CD4-positive, CD25-positive, alpha-beta regulatory T cell (primary cell): ENCODE measurements at regions not wholly inside any gene's neighbourhood (a gene's known extent, or its start where the extent isn't known, plus 50 kb on each side); places are given as distances from the start of the nearest gene placed in this dataset.

Experiments
- ATAC-seq, 2 donors: fragments of 150-1000 bp; cut with Tn5 transposase; one replicate each; pipeline ENCODE4 v1.10.0; 2021; ENCODE audit warnings: low read depth in 2 of 2, moderate number of reproducible peaks in 2 of 2, moderate library complexity in 1 of 2
- DNase-seq, 3 donors: peaks; one replicate each; pipeline versions ENCODE4 v3.0.0 to v3.0.0-alpha.2; 2012 to 2022; ENCODE audit warnings: mixed read lengths in 1 of 3
- H3K27ac ChIP-seq: one replicate; pipeline ENCODE4 v1.7.0; 2013; ENCODE audit warnings: mild to moderate bottlenecking, low read length; ENCODE audit not compliant: insufficient read depth, poor library complexity, severe bottlenecking
- H3K27me3 ChIP-seq: one replicate; pipeline ENCODE4 v1.7.0; 2013; ENCODE audit warnings: low read length; ENCODE audit not compliant: control insufficient read depth, insufficient read depth
- H3K36me3 ChIP-seq: one replicate; pipeline ENCODE4 v1.7.0; 2013; ENCODE audit warnings: mild to moderate bottlenecking, low read length, moderate library complexity; ENCODE audit not compliant: control insufficient read depth, insufficient read depth
- H3K4me1 ChIP-seq: 2 replicates; pipeline ENCODE4 v1.7.0; 2013; ENCODE audit warnings: mild to moderate bottlenecking, low read length; ENCODE audit not compliant: insufficient read depth, control insufficient read depth, poor library complexity, severe bottlenecking
- H3K4me3 ChIP-seq: one replicate; pipeline ENCODE4 v1.7.0; 2013; ENCODE audit warnings: low read depth, mild to moderate bottlenecking, low read length, moderate library complexity
- H3K9me3 ChIP-seq, 2 experiments: 1 replicate in 1 of 2; 2 replicates in 1 of 2; pipeline ENCODE4 v1.7.0; 2013; ENCODE audit warnings: low read length in 2 of 2, mild to moderate bottlenecking in 1 of 2, moderate library complexity in 1 of 2; ENCODE audit not compliant: control insufficient read depth in 2 of 2
- H3K27ac Mint-ChIP-seq, 3 donors: one replicate each; pipeline ENCODE4 v1.8.0; 2020 to 2022; ENCODE audit warnings: mild to moderate bottlenecking in 3 of 3, mixed read lengths in 3 of 3, moderate library complexity in 2 of 3
- H3K27me3 Mint-ChIP-seq: one replicate; pipeline ENCODE4 v1.8.0; 2022; ENCODE audit warnings: mild to moderate bottlenecking, mixed read lengths
- H3K36me3 Mint-ChIP-seq: one replicate; pipeline ENCODE4 v1.8.0; 2020; ENCODE audit warnings: mixed read lengths
- H3K4me1 Mint-ChIP-seq, 4 donors: one replicate each; pipeline ENCODE4 v1.8.0; 2020 to 2022; ENCODE audit warnings: mixed read lengths in 4 of 4, mild to moderate bottlenecking in 1 of 4
- H3K4me3 Mint-ChIP-seq, 4 donors: one replicate each; pipeline ENCODE4 v1.8.0; 2020 to 2022; ENCODE audit warnings: mild to moderate bottlenecking in 4 of 4, mixed read lengths in 4 of 4, moderate library complexity in 3 of 4
- H3K9me3 Mint-ChIP-seq, 7 donors: one replicate each; pipeline ENCODE4 v1.8.0; 2020 to 2022; ENCODE audit warnings: mixed read lengths in 7 of 7, mild to moderate bottlenecking in 3 of 7, moderate library complexity in 2 of 7

DNA sequence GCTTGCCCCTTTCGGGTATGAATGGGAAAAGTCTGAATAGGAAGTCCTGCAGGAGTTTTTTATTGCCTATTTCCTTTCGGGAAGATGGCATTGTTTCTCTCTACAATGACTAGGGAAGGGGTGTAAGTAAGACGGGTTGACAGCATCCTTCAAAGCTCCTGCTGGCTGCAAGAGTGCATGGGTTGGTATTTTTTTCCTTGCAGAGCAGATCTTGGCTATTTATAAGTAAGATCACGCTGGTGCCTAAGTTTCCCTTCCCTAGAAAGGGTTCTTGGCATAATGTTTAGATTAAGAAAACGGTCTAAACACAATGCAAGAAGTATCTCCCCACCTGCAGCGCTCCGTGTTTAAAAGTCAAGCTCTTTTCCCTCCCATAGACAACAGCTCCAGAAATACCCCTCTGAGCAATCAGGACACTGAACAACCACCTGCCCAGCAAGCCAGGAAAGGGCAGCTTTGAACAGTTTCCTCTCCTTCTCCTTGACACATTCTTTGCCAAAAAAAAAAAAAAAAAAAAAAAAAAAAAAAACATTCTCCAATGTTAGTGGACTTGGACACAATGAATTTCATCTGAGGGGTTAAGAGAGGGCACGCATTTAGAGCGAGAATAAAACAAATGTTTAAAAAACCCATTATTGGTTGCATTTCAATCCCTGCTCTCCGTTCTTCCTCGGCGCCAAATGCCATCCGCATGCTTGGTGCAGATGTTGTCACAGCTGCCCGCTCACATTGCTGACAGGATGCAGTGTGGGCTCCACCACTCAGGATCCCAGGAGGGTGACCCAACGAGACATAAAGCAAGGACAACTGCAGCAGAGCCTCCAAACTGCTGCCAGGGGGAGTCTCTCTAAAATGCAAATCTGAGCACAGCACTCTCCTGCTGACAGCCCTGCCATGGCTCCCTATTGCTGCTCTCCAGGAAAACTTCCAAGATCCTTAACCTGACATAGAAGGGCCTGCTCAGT is 427.4 kb upstream of the MGMT start:
- Mint-ChIP-seq H3K4me3 (peak overlapping the region in 2 of 4 donors; percentile 13 to 36), H3K4me1 (peaks cover 10 to 72% (median 37%) of the 10 kb centered on the region in 4 donors), H3K27ac (peak overlapping the region in 2 of 3 donors; percentile 70 to 95), H3K27me3 (peaks cover 10% of the 10 kb centered on the region), H3K36me3 (no peaks in the 10 kb centered on the region), H3K9me3 (peaks cover 0 to 1% (median 0%) of the 10 kb centered on the region in 7 donors)
- Histone ChIP-seq H3K27me3 (peaks cover 2% of the 10 kb centered on the region), H3K4me3 (no peak overlapping the region), H3K36me3 (no peaks in the 10 kb centered on the region), H3K9me3 (no peaks in the 10 kb centered on the region), H3K4me1 (peaks cover 42% of the 10 kb centered on the region), H3K27ac (no peak overlapping the region)
- ATAC-seq (no peak), DNase-seq (no peak)

DNA sequence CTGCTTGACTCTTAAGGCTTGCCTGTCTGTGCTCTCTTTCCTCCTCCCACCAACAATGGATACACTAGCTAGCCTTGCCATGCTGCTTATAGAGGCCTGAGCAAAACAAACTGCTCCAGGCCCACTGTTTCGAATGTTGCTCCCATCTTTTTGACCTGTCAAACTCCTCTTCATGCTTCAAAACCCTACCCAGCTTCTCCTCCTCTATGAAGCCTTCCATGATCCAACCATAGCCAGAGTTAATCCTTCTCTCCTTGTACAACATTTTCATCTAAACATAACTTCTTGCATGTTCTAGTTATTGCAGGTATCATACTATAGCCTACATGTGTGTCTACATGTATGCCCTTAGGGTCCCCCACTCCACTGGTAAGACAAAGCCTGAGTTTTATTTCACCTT is 426.7 kb upstream of the MGMT start:
- H3K36me3 ChIP-seq, result no peaks in the 10 kb centered on the region
- H3K9me3 ChIP-seq, result no peaks in the 10 kb centered on the region
- H3K4me3 ChIP-seq, result no peak overlapping the region
- Mint-ChIP-seq H3K4me3 (peak overlapping the region in 2 of 4 donors; percentile 13 to 83), H3K36me3 (no peaks in the 10 kb centered on the region), H3K4me1 (peaks cover 10 to 72% (median 35%) of the 10 kb centered on the region in 4 donors), H3K27ac (peak overlapping the region; percentile 1 to 6 (median 2)), H3K9me3 (peaks cover 0 to 1% (median 0%) of the 10 kb centered on the region in 7 donors), H3K27me3 (peaks cover 10% of the 10 kb centered on the region)
- peaks cover 36% of the 10 kb centered on the region for H3K4me1 ChIP-seq
- peaks cover 2% of the 10 kb centered on the region for H3K27me3 ChIP-seq
- H3K27ac ChIP-seq, result no peak overlapping the region
- DNase-seq (no peak), ATAC-seq (no peak)

DNA sequence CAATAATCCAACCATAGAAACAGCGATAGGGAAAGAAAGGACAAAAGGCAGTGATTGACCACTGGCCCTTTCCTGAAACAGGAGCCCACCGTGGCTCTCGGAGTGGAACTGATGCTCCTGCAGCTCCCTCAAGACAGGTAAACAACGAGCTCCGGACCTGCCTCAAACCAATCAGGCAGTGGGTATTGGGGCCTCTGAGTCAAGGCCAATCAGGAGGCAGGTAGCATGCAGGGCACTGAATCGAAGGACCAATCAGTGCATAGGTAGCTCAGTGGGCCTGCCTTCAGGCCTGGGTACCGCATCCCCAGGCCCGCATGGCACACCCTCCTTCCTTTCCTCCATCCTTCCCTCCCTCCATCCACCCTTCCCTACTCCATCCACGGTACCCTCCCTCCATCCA is 425.1 kb upstream of the MGMT start:
- Histone ChIP-seq H3K4me1 (peaks cover 21% of the 10 kb centered on the region), H3K27me3 (peaks cover 2% of the 10 kb centered on the region), H3K27ac (no peak overlapping the region), H3K36me3 (no peaks in the 10 kb centered on the region), H3K9me3 (no peaks in the 10 kb centered on the region), H3K4me3 (no peak overlapping the region)
- Mint-ChIP-seq H3K4me3 (no peak overlapping the region), H3K9me3 (no peaks in the 10 kb centered on the region), H3K36me3 (no peaks in the 10 kb centered on the region), H3K27ac (no peak overlapping the region), H3K4me1 (peaks cover 5 to 59% (median 29%) of the 10 kb centered on the region in 4 donors), H3K27me3 (peaks cover 15% of the 10 kb centered on the region)
- no peak for ATAC-seq
- DNase-seq, result no peak

DNA sequence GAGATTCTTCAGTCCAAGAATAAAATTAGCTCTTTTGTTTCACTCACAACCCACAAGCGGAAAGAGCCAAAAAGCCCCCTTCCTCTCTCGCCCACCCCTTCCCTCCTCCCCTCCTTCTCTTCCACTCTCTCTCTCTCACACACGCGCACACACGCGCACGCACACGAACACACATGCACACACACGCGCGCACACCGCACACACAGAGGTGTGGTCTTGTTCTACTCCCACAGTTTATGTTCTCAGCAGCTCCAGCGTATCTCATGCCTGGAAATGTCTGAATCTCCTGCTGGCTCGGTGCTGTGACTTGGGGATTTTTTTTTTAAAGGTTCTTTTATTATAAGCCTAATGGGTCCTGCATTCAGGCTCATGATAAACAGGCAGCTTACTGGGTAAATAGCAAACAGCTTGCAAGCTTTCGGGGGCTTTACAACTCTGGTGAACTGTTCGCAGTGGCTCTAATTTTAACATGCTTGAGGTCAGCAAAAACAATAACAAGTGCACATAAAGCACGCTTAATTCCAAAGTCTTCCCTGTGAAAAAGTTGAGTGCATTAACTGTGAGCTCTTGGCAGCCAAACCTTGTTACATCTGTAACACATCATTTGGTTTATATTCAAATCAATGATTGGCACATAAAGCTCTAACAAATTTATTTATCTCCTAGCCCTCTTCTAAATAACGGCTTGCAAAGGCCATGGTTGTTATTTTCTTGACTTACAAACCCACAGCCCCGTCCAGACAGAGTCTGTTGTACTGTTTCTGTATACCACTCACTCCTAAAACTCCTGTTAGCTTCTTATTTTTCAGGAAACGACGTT is 424.1 kb upstream of the MGMT start:
- no peak for ATAC-seq

DNA sequence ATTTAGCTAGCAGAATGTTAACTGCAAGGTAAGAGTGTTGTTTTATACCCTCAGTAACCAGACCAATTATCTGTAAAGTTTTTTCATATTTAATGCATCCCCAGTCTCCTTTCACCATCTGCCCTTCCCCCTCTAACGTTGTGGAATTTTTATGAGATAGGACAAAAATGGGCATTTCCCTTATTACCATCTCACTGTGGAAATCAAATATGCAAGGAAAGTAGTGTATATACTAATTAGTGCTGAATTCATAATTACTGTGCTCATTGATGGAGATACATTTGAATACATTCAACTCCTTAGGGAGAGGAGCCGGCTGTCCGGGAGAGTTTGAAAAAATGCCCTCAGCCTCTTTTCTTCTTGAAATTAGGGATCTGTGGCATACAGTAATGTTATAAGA is 423.4 kb upstream of the MGMT start:
- peaks cover 16% of the 10 kb centered on the region for H3K4me1 ChIP-seq

More for the DNA sequence above, 424.1 kb upstream of the MGMT start:
- no peak overlapping the region for H3K4me3 ChIP-seq
- Mint-ChIP-seq H3K36me3 (no peaks in the 10 kb centered on the region), H3K4me1 (peaks cover 5 to 50% (median 30%) of the 10 kb centered on the region in 4 donors), H3K27me3 (peaks cover 15% of the 10 kb centered on the region), H3K9me3 (no peaks in the 10 kb centered on the region), H3K4me3 (peak overlapping the region in 3 of 4 donors; percentile 52 to 78 (median 72)), H3K27ac (peak overlapping the region in 2 of 3 donors; percentile 11 to 55)
- DNase-seq, result peak in 1 of 3 donors; percentile 27
- H3K36me3 ChIP-seq, result no peaks in the 10 kb centered on the region
- no peak overlapping the region for H3K27ac ChIP-seq
- peaks cover 16% of the 10 kb centered on the region for H3K4me1 ChIP-seq
- H3K9me3 ChIP-seq, result no peaks in the 10 kb centered on the region
- peaks cover 2% of the 10 kb centered on the region for H3K27me3 ChIP-seq

DNA sequence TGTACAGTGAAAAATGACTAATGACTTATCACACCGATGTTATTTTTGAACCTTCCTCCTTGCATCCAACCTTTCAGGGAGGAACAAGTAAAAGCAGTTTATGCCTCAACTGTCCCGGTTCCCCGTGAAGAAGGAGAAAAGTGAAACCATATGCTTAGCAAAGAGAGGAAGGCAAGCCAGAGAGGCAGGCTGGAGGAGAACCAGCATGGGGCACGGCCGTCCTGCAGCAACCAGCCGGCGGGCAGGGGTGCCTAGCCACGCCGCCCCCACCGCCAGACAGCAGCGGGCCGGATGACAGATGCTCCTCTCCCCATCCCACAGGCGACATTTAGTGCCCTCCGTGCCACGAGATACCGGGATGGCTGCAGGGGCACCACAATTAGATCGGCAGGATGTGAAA is 421.4 kb upstream of the MGMT start:
- H3K36me3 Mint-ChIP-seq, result peaks cover 2% of the 10 kb centered on the region
- H3K9me3 ChIP-seq, result no peaks in the 10 kb centered on the region
- peaks cover 15% of the 10 kb centered on the region for H3K27me3 Mint-ChIP-seq
- H3K4me3 ChIP-seq, result no peak overlapping the region
- no peak for ATAC-seq
- no peak overlapping the region for H3K27ac ChIP-seq
- no peak for DNase-seq
- no peak overlapping the region for H3K27ac Mint-ChIP-seq
- peaks cover 2% of the 10 kb centered on the region for H3K27me3 ChIP-seq
- no peak overlapping the region for H3K4me3 Mint-ChIP-seq
- H3K4me1 ChIP-seq, result peaks cover 16% of the 10 kb centered on the region
- no peaks in the 10 kb centered on the region for H3K36me3 ChIP-seq
- peaks cover 0 to 3% (median 0%) of the 10 kb centered on the region in 7 donors for H3K9me3 Mint-ChIP-seq
- peaks cover 5 to 39% (median 20%) of the 10 kb centered on the region in 4 donors for H3K4me1 Mint-ChIP-seq

More for the DNA sequence above, 423.4 kb upstream of the MGMT start:
- Mint-ChIP-seq H3K27me3 (peaks cover 15% of the 10 kb centered on the region), H3K4me1 (peaks cover 5 to 46% (median 25%) of the 10 kb centered on the region in 4 donors), H3K36me3 (no peaks in the 10 kb centered on the region), H3K4me3 (no peak overlapping the region), H3K27ac (no peak overlapping the region), H3K9me3 (peaks cover 0 to under 1% (median 0%) of the 10 kb centered on the region in 7 donors)
- no peak for ATAC-seq
- Histone ChIP-seq H3K4me3 (no peak overlapping the region), H3K27ac (no peak overlapping the region), H3K27me3 (peaks cover 2% of the 10 kb centered on the region), H3K36me3 (no peaks in the 10 kb centered on the region), H3K9me3 (no peaks in the 10 kb centered on the region)
- DNase-seq, result no peak

DNA sequence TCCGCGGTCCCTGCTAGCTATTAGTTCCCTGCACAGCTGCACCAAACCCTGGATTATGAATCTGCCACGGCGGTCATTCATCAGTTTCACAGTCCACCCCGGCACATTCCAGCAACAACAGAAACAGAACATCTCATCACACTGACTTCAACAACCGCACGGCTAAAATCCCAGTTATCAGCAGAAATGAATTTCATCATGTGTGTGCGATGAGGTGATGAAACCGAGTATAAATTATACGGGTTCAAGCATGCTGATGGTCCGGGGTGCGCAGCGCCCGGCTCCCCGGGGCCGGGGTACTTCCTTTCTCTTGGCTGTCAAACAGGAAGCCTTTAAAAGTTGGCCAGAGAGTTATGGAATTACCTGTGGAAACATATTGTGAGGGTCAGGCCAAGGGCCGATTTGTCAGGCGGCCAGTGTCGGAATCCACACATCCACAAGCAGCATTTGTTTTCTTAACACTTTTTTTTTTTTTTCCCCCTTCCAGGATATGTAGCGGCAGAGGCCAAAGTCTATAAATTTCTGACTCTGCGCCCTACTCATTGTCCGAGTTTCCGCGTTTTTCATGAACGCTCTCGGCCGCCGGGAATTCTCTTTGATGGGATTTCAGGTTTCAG is 420.9 kb upstream of the MGMT start:
- ATAC-seq, result no peak

More for the DNA sequence above, 420.9 kb upstream of the MGMT start:
- Mint-ChIP-seq H3K27ac (no peak overlapping the region), H3K9me3 (peaks cover 0 to 3% (median 0%) of the 10 kb centered on the region in 7 donors), H3K36me3 (peaks cover 2% of the 10 kb centered on the region), H3K4me3 (no peak overlapping the region), H3K27me3 (peaks cover 15% of the 10 kb centered on the region), H3K4me1 (peaks cover 5 to 38% (median 20%) of the 10 kb centered on the region in 4 donors)
- H3K4me1 ChIP-seq, result peaks cover 16% of the 10 kb centered on the region
- H3K27ac ChIP-seq, result no peak overlapping the region
- H3K27me3 ChIP-seq, result peaks cover 2% of the 10 kb centered on the region
- H3K9me3 ChIP-seq, result no peaks in the 10 kb centered on the region
- no peak for DNase-seq
- H3K4me3 ChIP-seq, result no peak overlapping the region
- no peaks in the 10 kb centered on the region for H3K36me3 ChIP-seq
